IMR-90 (cell line): ENCODE measurements at regions not wholly inside any gene's neighbourhood (a gene's known extent, or its start where the extent isn't known, plus 50 kb on each side); places are given as distances from the start of the nearest gene placed in this dataset.

Experiments used
- ATAC-seq: fragments of 200-7000 bp; cut with Tn5 transposase; 2 replicates; pipeline ENCODE4 v1.9.1; 2020; ENCODE audit warnings: low read depth, mild to moderate bottlenecking, moderate library complexity
- BruUV-seq: library from RNA; stranded (reverse); fragments of 400-500 nt; replicated peaks from 2 replicates; lab custom pipeline; 2021; lab: Mats Ljungman, UMichigan
- CTCF ChIA-PET: fragments of 300-600 bp; formaldehyde crosslinking; extraction: SDS; loops from one replicate; lab custom pipeline; 2021; ENCODE audit warnings: antibody characterized with exemption; lab: Yijun Ruan, JAX
- POLR2A ChIA-PET: fragments of 300-600 bp; sonication (Branson Sonifier 250); formaldehyde crosslinking; loops from one replicate; lab custom pipeline; 2022; ENCODE audit warnings: antibody characterized with exemption; ENCODE audit not compliant: unreplicated experiment; lab: Charles Lee
- DNase-seq: peaks from one replicate; pipeline ENCODE4 v3.0.0; 2013
- H2AFZ ChIP-seq: replicated peaks from 2 replicates; pipeline ENCODE3; 2013; ENCODE audit warnings: low read length, mild to moderate bottlenecking; ENCODE audit not compliant: poor library complexity
- H2AK5ac ChIP-seq: 2 replicates; pipeline ENCODE4 v1.6.1; 2013; ENCODE audit warnings: low read depth, low read length, inconsistent platforms
- H2AK9ac ChIP-seq: replicated peaks from 2 replicates; pipeline ENCODE3; 2013; ENCODE audit warnings: mild to moderate bottlenecking, low read depth, low read length, moderate library complexity; ENCODE audit not compliant: poor library complexity
- H2BK120ac ChIP-seq: 2 replicates; pipeline ENCODE4 v1.6.1; 2013; ENCODE audit warnings: low read depth, low read length, inconsistent platforms
- H2BK15ac ChIP-seq: 3 replicates; pipeline ENCODE4 v1.6.1; 2013; ENCODE audit warnings: low read depth, low read length, inconsistent platforms
- H2BK20ac ChIP-seq: 2 replicates; pipeline ENCODE4 v1.6.1; 2013; ENCODE audit warnings: low read depth, mild to moderate bottlenecking, inconsistent platforms, low read length, moderate library complexity
- H2BK5ac ChIP-seq: 2 replicates; pipeline ENCODE4 v1.6.1; 2013; ENCODE audit warnings: mild to moderate bottlenecking, low read depth, low read length, inconsistent platforms; ENCODE audit not compliant: poor library complexity, severe bottlenecking
- H3K14ac ChIP-seq: replicated peaks from 2 replicates; pipeline ENCODE4 v1.6.1; 2013; ENCODE audit warnings: low read depth, low read length, inconsistent platforms
- H3K18ac ChIP-seq: 2 replicates; pipeline ENCODE4 v1.6.1; 2013; ENCODE audit warnings: low read depth, low read length, control low read depth
- H3K23ac ChIP-seq: 2 replicates; pipeline ENCODE4 v1.6.1; 2013; ENCODE audit warnings: low read depth, low read length, inconsistent platforms
- H3K27ac ChIP-seq: 2 replicates; pipeline ENCODE4 v1.5.1; 2013; ENCODE audit warnings: mild to moderate bottlenecking, control low read depth, low read length; ENCODE audit not compliant: insufficient read depth
- H3K27me3 ChIP-seq: 2 replicates; pipeline ENCODE4 v1.6.1; 2013; ENCODE audit warnings: low read length; ENCODE audit not compliant: control insufficient read depth, insufficient read depth
- H3K36me3 ChIP-seq: 2 replicates; pipeline ENCODE4 v1.6.1; 2013; ENCODE audit warnings: low read length, mixed read lengths; ENCODE audit not compliant: control insufficient read depth, insufficient read depth
- H3K4ac ChIP-seq: 2 replicates; pipeline ENCODE4 v1.6.1; 2013; ENCODE audit warnings: low read depth, low read length, inconsistent platforms
- H3K4me1 ChIP-seq: 2 replicates; pipeline ENCODE4 v1.6.1; 2013; ENCODE audit warnings: low read length, mixed read lengths; ENCODE audit not compliant: control insufficient read depth, insufficient read depth
- H3K4me2 ChIP-seq: 2 replicates; pipeline ENCODE4 v1.6.1; 2013; ENCODE audit warnings: low read depth, mild to moderate bottlenecking, control low read depth, low read length, moderate library complexity
- H3K4me3 ChIP-seq: 2 replicates; pipeline ENCODE4 v1.5.1; 2013; ENCODE audit warnings: low read depth, mild to moderate bottlenecking, control low read depth, low read length, moderate library complexity; ENCODE audit not compliant: insufficient read depth
- H3K56ac ChIP-seq: 2 replicates; pipeline ENCODE4 v1.6.1; 2013; ENCODE audit warnings: low read length, inconsistent platforms; ENCODE audit not compliant: insufficient read depth; ENCODE audit errors: extremely low read depth
- H3K79me1 ChIP-seq, 2 experiments: 2 replicates each; pipeline ENCODE4 v1.6.1; 2013; ENCODE audit warnings: low read length in 2 of 2, inconsistent platforms in 1 of 2, low read depth in 1 of 2
- H3K9ac ChIP-seq: 2 replicates; pipeline ENCODE4 v1.6.1; 2013; ENCODE audit warnings: low read depth, low read length, control low read depth
- H3K9me1 ChIP-seq: 2 replicates; pipeline ENCODE4 v1.6.1; 2013; ENCODE audit warnings: low read length, inconsistent platforms; ENCODE audit not compliant: insufficient read depth
- H3K9me3 ChIP-seq: 2 replicates; pipeline ENCODE4 v1.6.1; 2013; ENCODE audit warnings: low read length; ENCODE audit not compliant: control insufficient read depth, insufficient read depth
- H4K20me1 ChIP-seq: 2 replicates; pipeline ENCODE4 v1.6.1; 2013; ENCODE audit warnings: low read length, inconsistent platforms; ENCODE audit not compliant: insufficient read depth
- H4K5ac ChIP-seq: 2 replicates; pipeline ENCODE4 v1.6.1; 2013; ENCODE audit warnings: mild to moderate bottlenecking, low read depth, low read length, control low read depth
- H4K8ac ChIP-seq, 2 experiments: 2 replicates each; pipeline ENCODE4 v1.6.1; 2013; ENCODE audit warnings: low read depth in 2 of 2, low read length in 2 of 2, control low read depth in 1 of 2, inconsistent platforms in 1 of 2
- H4K91ac ChIP-seq: 2 replicates; pipeline ENCODE4 v1.6.1; 2013; ENCODE audit warnings: low read depth, low read length, inconsistent platforms; ENCODE audit not compliant: insufficient read depth
- CHD1 ChIP-seq: IDR thresholded peaks from 2 replicates; pipeline ENCODE4 v1.6.1; 2012; ENCODE audit warnings: low read depth, low read length, improper control_type of control experiment
- CTCF ChIP-seq: conservative IDR thresholded peaks from 2 replicates; pipeline ENCODE4 v1.5.1; 2012; ENCODE audit warnings: mild to moderate bottlenecking, low read depth, low read length, improper control_type of control experiment
- WGBS, 2 experiments: methylation state at CpG; one replicate each; pipeline versions ENCODE4 v1.1.5 to v1.1.7; 2013; ENCODE audit warnings: missing lambda C conversion rate in 2 of 2; ENCODE audit not compliant: insufficient read length in 1 of 2; ENCODE audit errors: extremely low coverage in 2 of 2; 5-methylcytosine and 5-hydroxymethylcytosine counted together
- dilution Hi-C: fragments of 300-500 bp; cut with HindIII; formaldehyde crosslinking; loops from one replicate; pipeline ENCODE4 v1.14.3; 2018; ENCODE audit warnings: low sequenced_read_pairs; ENCODE audit not compliant: unreplicated experiment
- in situ Hi-C: fragments of 300-500 bp; cut with MboI; formaldehyde crosslinking; loops from 3 replicates; pipeline ENCODE4 v1.14.3; 2019; ENCODE audit warnings: low sequenced_read_pairs, inconsistent platforms, mixed read lengths
- intact Hi-C: fragments of 100-400 bp; cut with micrococcal nuclease; formaldehyde crosslinking; loops from 2 replicates; pipeline ENCODE4 v1.10.0; 2022

DNA sequence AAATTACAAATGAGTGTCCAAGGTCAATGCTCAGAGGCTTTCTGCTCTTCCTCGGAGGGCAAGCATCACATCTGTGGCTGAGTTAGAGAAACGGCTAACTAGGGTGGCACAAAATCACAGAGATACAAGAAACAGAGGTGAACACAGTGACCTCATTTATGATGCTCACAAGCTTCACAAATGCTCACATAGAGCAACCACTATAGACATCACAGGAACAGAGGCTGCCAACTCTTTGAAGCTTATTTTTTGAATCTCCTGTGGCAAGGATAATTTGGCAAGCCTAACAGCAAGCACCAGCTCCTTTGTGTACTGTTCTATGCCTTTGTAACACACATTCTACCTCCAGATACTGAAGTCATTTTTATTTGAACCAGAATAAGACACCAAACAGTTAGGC lies 416.5 kb upstream of the DDI1 start:
- ATAC-seq = no peak
- Histone ChIP-seq H4K91ac (peak overlapping the region; percentile 73; the same call in 1 of the 2 replicates), H3K79me1 (no peaks in the 10 kb centered on the region), H4K20me1 (no peaks in the 10 kb centered on the region), H2AK9ac (no peak overlapping the region), H3K9ac (no peak overlapping the region), H3K4me1 (peaks cover 5% of the 10 kb centered on the region), H3K56ac (no peak overlapping the region), H4K8ac (peak overlapping the region; percentile 62; a peak in 2 of 4 replicates), H2BK15ac (peak overlapping the region; percentile 83; the same call in 2 of the 3 replicates), H3K4me3 (no peak overlapping the region), H3K27ac (no peak overlapping the region), H2AFZ (peak overlapping the region; percentile 12), H2BK20ac (peak overlapping the region; percentile 91), H2BK5ac (no peak overlapping the region), H3K18ac (peak overlapping the region; percentile 29; the same call in 1 of the 2 replicates), H2AK5ac (peak overlapping the region; percentile 77), H3K9me3 (no peaks in the 10 kb centered on the region), H3K9me1 (peaks cover 5% of the 10 kb centered on the region; the same call in 1 of the 2 replicates), H3K14ac (peak overlapping the region; percentile 70), H3K36me3 (no peaks in the 10 kb centered on the region), H2BK120ac (peak overlapping the region; percentile 88), H3K4ac (peak overlapping the region; percentile 72), H4K5ac (no peak overlapping the region; the same call in 1 of the 2 replicates), H3K23ac (no peak overlapping the region; the same call in 1 of the 2 replicates), H3K27me3 (no peaks in the 10 kb centered on the region), H3K4me2 (no peak overlapping the region)
- ChIA-PET CTCF (no interaction called here), POLR2A (interaction anchor here (0.6 kb wide), 1 partner anchor 28 kb away, joined by 3 read pairs; no protein-coding TSS in a partner anchor)
- in situ Hi-C loops = no loop called here
- no CpG with 5 or more reads among the region's 2 CpGs for WGBS, 2 experiments
- no TSS peak for BruUV-seq
- intact Hi-C loops = no loop called here
- no peak for TF ChIP-seq CTCF
- TF ChIP-seq CHD1 = no peak
- dilution Hi-C loops = no loop called here
- DNase-seq = no peak
